ENCODE measurements at regions not wholly inside any gene's neighbourhood (a gene's known extent, or its start where the extent isn't known, plus 50 kb on each side); places are given as distances from the start of the nearest gene placed in this dataset.

DNA sequence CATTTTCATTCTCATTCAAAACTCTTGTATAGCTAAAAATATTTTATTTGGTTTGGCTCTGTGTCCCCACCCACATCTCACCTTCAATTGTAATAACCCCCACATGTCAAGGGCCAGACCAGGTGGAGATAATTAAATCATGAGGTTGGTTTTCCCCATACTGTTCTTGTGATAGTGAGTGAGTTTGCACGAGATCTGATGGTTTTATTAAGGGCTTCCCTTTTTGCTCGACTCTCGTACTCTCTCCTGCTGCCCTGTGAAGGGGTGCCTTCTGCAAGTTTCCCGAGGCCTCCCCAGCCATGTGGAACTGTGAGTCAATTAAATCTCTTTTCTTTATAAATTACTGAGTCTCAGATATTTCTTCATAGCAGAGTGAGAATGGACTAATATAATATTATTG is 768.0 kb downstream of the STIM2 start:
- TF ChIP-seq, protein P1, sequence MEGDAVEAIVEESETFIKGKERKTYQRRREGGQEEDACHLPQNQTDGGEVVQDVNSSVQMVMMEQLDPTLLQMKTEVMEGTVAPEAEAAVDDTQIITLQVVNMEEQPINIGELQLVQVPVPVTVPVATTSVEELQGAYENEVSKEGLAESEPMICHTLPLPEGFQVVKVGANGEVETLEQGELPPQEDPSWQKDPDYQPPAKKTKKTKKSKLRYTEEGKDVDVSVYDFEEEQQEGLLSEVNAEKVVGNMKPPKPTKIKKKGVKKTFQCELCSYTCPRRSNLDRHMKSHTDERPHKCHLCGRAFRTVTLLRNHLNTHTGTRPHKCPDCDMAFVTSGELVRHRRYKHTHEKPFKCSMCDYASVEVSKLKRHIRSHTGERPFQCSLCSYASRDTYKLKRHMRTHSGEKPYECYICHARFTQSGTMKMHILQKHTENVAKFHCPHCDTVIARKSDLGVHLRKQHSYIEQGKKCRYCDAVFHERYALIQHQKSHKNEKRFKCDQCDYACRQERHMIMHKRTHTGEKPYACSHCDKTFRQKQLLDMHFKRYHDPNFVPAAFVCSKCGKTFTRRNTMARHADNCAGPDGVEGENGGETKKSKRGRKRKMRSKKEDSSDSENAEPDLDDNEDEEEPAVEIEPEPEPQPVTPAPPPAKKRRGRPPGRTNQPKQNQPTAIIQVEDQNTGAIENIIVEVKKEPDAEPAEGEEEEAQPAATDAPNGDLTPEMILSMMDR (IDR thresholded peaks at IDR 0.05; ENCODE audit: insufficient read depth, low read length, poor library complexity, severe bottlenecking) = no peak
- Histone ChIP-seq H3K4me3 (replicated peaks; ENCODE audit: low read depth, low read length) (no peak overlapping the region), H3K36me3 (ENCODE audit: control insufficient read depth, insufficient read depth, low read length) (no peaks in the 10 kb centered on the region), H3K27me3 (replicated peaks; ENCODE audit: control insufficient read depth, insufficient read depth, low read length) (no peaks in the 10 kb centered on the region)
- no peak for DNase-seq (ENCODE audit: extremely low read depth, insufficient read length)

DNA sequence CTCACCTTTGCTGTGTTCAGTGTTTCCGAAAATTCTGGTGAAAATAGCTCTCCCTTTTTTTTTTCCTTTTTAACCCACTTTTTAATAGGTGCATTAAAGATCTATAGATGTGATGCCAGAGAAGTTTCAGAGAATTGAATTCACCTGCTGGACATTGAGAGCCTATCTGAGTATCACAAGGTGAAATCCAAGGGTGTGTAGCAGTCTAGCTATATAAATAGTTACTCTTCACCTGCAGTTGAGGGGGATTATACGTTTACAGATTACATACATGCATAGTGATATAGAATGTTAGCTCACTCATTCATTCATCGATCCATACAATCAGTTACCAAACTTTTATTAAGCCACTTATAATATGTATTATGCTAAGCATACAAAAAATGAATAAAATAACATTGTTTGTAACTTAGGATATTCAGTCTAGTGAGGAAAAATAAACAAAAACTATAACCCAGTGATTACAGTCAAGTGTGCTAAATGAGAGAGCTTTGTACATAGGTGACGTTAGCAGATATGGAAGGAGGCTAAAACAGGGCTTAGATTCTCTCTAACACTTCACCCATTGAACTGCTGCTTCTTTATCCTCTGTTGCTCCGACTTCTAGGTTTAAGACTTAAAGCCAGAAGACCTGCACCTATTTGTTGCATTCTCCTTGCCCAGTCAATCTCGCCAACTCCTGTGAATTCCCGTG is 769.0 kb downstream of the STIM2 start:
- TF ChIP-seq, protein P1 (IDR thresholded peaks at IDR 0.05; ENCODE audit: insufficient read depth, low read length, poor library complexity, severe bottlenecking) = no peak
- Histone ChIP-seq H3K4me3 (replicated peaks; ENCODE audit: low read depth, low read length) (no peak overlapping the region), H3K36me3 (ENCODE audit: control insufficient read depth, insufficient read depth, low read length) (no peaks in the 10 kb centered on the region), H3K27me3 (replicated peaks; ENCODE audit: control insufficient read depth, insufficient read depth, low read length) (no peaks in the 10 kb centered on the region)
- no peak for DNase-seq (ENCODE audit: extremely low read depth, insufficient read length)

DNA sequence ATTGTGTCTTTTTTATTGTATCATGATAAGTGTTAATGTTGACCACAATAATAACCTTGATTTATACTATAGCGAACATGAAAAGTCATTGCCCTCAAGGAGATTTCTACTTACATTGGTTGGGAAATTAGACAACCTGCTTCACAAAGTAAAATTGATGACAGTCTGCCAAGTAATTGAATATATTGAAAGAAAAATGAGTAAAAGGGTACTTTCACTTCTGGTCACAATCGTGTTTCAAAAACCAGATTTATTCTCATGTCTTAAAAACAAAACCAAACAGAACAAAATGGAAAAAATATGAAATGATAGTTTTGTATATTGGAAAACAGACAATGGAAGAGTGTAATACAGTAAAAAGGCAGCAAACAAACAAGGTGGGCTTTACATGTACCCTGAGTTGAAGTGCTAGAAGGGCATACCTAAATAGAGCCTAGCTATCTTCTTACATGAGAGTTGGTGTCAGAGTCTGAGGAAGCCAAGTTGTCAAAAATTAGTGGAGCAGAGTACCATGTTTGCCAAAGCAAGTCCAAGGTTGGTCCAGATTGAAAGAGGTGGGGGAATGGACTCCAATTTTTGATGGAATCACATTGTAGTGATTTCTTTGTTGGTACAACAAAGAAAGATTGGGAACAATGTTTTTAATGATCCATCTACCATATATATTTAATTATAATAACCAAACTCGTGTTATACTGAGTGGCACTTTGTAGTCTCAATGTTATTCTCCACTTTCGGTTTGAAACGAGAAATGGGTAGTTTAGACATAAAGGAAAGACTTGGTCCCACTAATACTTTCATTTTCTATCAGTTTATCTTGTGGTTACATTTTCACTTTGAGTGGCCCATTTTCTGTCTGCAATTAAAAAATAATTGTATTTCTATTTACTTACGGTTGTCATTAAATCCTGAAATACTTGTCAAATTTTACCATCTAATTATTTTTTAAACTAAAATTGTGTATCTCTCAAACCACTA is 775.6 kb downstream of the STIM2 start:
- H3K27me3 ChIP-seq (replicated peaks; ENCODE audit: control insufficient read depth, insufficient read depth, low read length) = no peaks in the 10 kb centered on the region
- no peak overlapping the region; the same call in 1 of the 2 replicates for H3K4me3 ChIP-seq (replicated peaks; ENCODE audit: low read depth, low read length)
- TF ChIP-seq, protein P1 (IDR thresholded peaks at IDR 0.05; ENCODE audit: insufficient read depth, low read length, poor library complexity, severe bottlenecking) = no peak
- no peaks in the 10 kb centered on the region for H3K36me3 ChIP-seq (ENCODE audit: control insufficient read depth, insufficient read depth, low read length)
- DNase-seq (ENCODE audit: extremely low read depth, insufficient read length) = no peak

DNA sequence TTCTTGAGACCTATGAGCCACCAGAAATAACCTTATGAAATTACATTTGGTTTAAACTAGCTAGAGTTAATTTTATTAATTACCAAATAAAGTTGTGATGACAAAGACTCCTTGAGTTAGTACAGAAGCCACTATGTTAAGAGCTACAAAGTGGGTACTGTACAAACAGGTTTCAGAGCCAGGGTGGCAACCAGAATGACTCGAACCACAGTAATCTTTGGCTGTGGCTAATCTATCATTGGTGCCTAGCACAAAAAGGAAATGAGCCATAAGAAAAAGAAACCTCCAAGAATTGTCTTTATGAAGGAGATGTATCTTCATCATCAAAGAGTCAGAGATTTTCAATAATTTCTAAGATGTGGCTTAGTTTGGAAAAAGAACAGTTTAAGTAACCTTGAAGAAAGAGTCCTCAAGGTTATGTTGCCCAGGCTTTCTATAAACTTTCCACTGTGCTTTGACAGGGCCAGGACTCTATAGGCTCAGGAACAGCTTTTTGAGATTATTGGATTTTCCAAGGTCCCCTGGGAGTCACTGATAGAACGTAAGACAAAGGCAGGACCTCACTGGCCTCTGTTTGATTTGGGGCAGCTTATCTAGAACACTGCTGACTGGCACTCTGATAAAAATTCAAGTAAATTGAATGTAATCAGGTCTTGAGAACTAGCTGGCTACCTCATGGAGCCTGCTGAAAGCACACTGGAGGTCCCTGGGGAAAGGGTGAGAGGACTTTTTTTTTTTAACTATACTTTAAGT is 777.7 kb downstream of the STIM2 start:
- Histone ChIP-seq H3K27me3 (replicated peaks; ENCODE audit: control insufficient read depth, insufficient read depth, low read length) (no peaks in the 10 kb centered on the region), H3K36me3 (ENCODE audit: control insufficient read depth, insufficient read depth, low read length) (no peaks in the 10 kb centered on the region), H3K4me3 (replicated peaks; ENCODE audit: low read depth, low read length) (no peak overlapping the region)
- TF ChIP-seq, protein P1 (IDR thresholded peaks at IDR 0.05; ENCODE audit: insufficient read depth, low read length, poor library complexity, severe bottlenecking) = no peak
- no peak for DNase-seq (ENCODE audit: extremely low read depth, insufficient read length)

DNA sequence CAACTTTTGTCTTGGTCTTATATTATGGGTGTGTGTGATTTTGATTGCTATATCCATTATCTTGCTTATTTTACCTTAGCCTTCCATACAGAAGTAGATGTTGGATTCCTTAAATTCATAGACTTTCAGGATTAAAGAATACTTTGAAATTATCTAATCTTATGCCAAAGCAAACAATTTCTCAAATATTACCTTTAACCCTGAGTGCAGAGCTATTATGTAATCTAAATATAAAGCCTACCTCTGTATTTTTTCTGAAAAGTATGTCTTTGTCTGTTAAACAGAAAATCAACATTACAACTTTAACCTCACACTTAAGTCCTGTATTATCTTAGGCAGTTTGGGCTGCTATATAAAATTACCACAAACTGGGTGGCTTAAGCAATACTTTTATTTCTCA is 782.5 kb downstream of the STIM2 start:
- no peaks in the 10 kb centered on the region for H3K27me3 ChIP-seq (replicated peaks; ENCODE audit: control insufficient read depth, insufficient read depth, low read length)
- DNase-seq (ENCODE audit: extremely low read depth, insufficient read length) = no peak
- TF ChIP-seq, protein P1 (IDR thresholded peaks at IDR 0.05; ENCODE audit: insufficient read depth, low read length, poor library complexity, severe bottlenecking) = no peak
- no peak overlapping the region for H3K4me3 ChIP-seq (replicated peaks; ENCODE audit: low read depth, low read length)
- H3K36me3 ChIP-seq (ENCODE audit: control insufficient read depth, insufficient read depth, low read length) = no peaks in the 10 kb centered on the region
